ENCODE measurements at regions not wholly inside any gene's neighbourhood (a gene's known extent, or its start where the extent isn't known, plus 50 kb on each side); places are given as distances from the start of the nearest gene placed in this dataset.

- H3K9me3 Mint-ChIP-seq = no peaks in the 10 kb centered on the region
- no peak overlapping the region for H3K27ac Mint-ChIP-seq
- H3K27me3 Mint-ChIP-seq (ENCODE audit: low read depth) = no peaks in the 10 kb centered on the region
- no peaks in the 10 kb centered on the region for H3K36me3 Mint-ChIP-seq (ENCODE audit: low read depth)
- no peak overlapping the region for H3K4me3 Mint-ChIP-seq
- H3K4me1 Mint-ChIP-seq (ENCODE audit: low read depth) = peaks cover 2% of the 10 kb centered on the region
Measured at GRCh38 chr2:3125761-3126130, 251.9 kb downstream of the EIPR1 start.

GRCh38 chr2:3125001-3125760, 252.4 kb downstream of the EIPR1 start:
- Mint-ChIP-seq H3K27ac (no peak overlapping the region), H3K27me3 (ENCODE audit: low read depth) (no peaks in the 10 kb centered on the region), H3K9me3 (no peaks in the 10 kb centered on the region), H3K4me1 (ENCODE audit: low read depth) (peaks cover 2% of the 10 kb centered on the region), H3K36me3 (ENCODE audit: low read depth) (no peaks in the 10 kb centered on the region), H3K4me3 (no peak overlapping the region)

GRCh38 chr2:3122525-3122924, 255.1 kb downstream of the EIPR1 start:
- H3K9me3 Mint-ChIP-seq = no peaks in the 10 kb centered on the region
- no peak overlapping the region for H3K27ac Mint-ChIP-seq
- no peaks in the 10 kb centered on the region for H3K27me3 Mint-ChIP-seq (ENCODE audit: low read depth)
- no peaks in the 10 kb centered on the region for H3K36me3 Mint-ChIP-seq (ENCODE audit: low read depth)
- H3K4me3 Mint-ChIP-seq = no peak overlapping the region
- H3K4me1 Mint-ChIP-seq (ENCODE audit: low read depth) = peaks cover 2% of the 10 kb centered on the region

GRCh38 chr2:3121601-3122000, 256.0 kb downstream of the EIPR1 start:
- no peaks in the 10 kb centered on the region for H3K9me3 Mint-ChIP-seq
- H3K27me3 Mint-ChIP-seq (ENCODE audit: low read depth) = no peaks in the 10 kb centered on the region
- H3K36me3 Mint-ChIP-seq (ENCODE audit: low read depth) = no peaks in the 10 kb centered on the region
- no peak overlapping the region for H3K4me3 Mint-ChIP-seq
- no peaks in the 10 kb centered on the region for H3K4me1 Mint-ChIP-seq (ENCODE audit: low read depth)
- H3K27ac Mint-ChIP-seq = no peak overlapping the region

- Mint-ChIP-seq H3K27ac (no peak overlapping the region), H3K27me3 (ENCODE audit: low read depth) (no peaks in the 10 kb centered on the region), H3K36me3 (ENCODE audit: low read depth) (no peaks in the 10 kb centered on the region), H3K9me3 (no peaks in the 10 kb centered on the region), H3K4me1 (ENCODE audit: low read depth) (no peaks in the 10 kb centered on the region), H3K4me3 (no peak overlapping the region)
Measured at GRCh38 chr2:3117650-3118216, 259.9 kb downstream of the EIPR1 start.

- H3K27me3 Mint-ChIP-seq (ENCODE audit: low read depth) = no peaks in the 10 kb centered on the region
- H3K27ac Mint-ChIP-seq = no peak overlapping the region
- H3K36me3 Mint-ChIP-seq (ENCODE audit: low read depth) = no peaks in the 10 kb centered on the region
- H3K9me3 Mint-ChIP-seq = no peaks in the 10 kb centered on the region
- H3K4me3 Mint-ChIP-seq = no peak overlapping the region
- no peaks in the 10 kb centered on the region for H3K4me1 Mint-ChIP-seq (ENCODE audit: low read depth)
Measured at GRCh38 chr2:3116371-3116770, 261.2 kb downstream of the EIPR1 start.

GRCh38 chr2:3115301-3116042, 262.1 kb downstream of the EIPR1 start:
- H3K4me1 Mint-ChIP-seq (ENCODE audit: low read depth) = no peaks in the 10 kb centered on the region
- peaks cover 7% of the 10 kb centered on the region for H3K9me3 Mint-ChIP-seq
- H3K27ac Mint-ChIP-seq = no peak overlapping the region
- no peak overlapping the region for H3K4me3 Mint-ChIP-seq
- no peaks in the 10 kb centered on the region for H3K36me3 Mint-ChIP-seq (ENCODE audit: low read depth)
- no peaks in the 10 kb centered on the region for H3K27me3 Mint-ChIP-seq (ENCODE audit: low read depth)

GRCh38 chr2:3114406-3115185, 263.0 kb downstream of the EIPR1 start:
- Mint-ChIP-seq H3K4me3 (no peak overlapping the region), H3K4me1 (ENCODE audit: low read depth) (no peaks in the 10 kb centered on the region), H3K9me3 (peaks cover 12% of the 10 kb centered on the region), H3K27me3 (ENCODE audit: low read depth) (no peaks in the 10 kb centered on the region), H3K27ac (no peak overlapping the region), H3K36me3 (ENCODE audit: low read depth) (no peaks in the 10 kb centered on the region)

GRCh38 chr2:3113769-3114168, 263.8 kb downstream of the EIPR1 start:
- Mint-ChIP-seq H3K4me3 (no peak overlapping the region), H3K9me3 (peaks cover 12% of the 10 kb centered on the region), H3K36me3 (ENCODE audit: low read depth) (no peaks in the 10 kb centered on the region), H3K27me3 (ENCODE audit: low read depth) (no peaks in the 10 kb centered on the region), H3K4me1 (ENCODE audit: low read depth) (no peaks in the 10 kb centered on the region), H3K27ac (no peak overlapping the region)

- Mint-ChIP-seq H3K27me3 (ENCODE audit: low read depth) (no peaks in the 10 kb centered on the region), H3K36me3 (ENCODE audit: low read depth) (no peaks in the 10 kb centered on the region), H3K4me3 (no peak overlapping the region), H3K27ac (no peak overlapping the region), H3K4me1 (ENCODE audit: low read depth) (no peaks in the 10 kb centered on the region), H3K9me3 (peaks cover 12% of the 10 kb centered on the region)
Measured at GRCh38 chr2:3113122-3113521, 264.5 kb downstream of the EIPR1 start.

GRCh38 chr2:3112553-3112952, 265.1 kb downstream of the EIPR1 start:
- Mint-ChIP-seq H3K9me3 (peaks cover 12% of the 10 kb centered on the region), H3K36me3 (ENCODE audit: low read depth) (no peaks in the 10 kb centered on the region), H3K27ac (no peak overlapping the region), H3K4me1 (ENCODE audit: low read depth) (no peaks in the 10 kb centered on the region), H3K27me3 (ENCODE audit: low read depth) (no peaks in the 10 kb centered on the region), H3K4me3 (no peak overlapping the region)

GRCh38 chr2:3112131-3112530, 265.5 kb downstream of the EIPR1 start:
- Mint-ChIP-seq H3K27ac (no peak overlapping the region), H3K4me3 (no peak overlapping the region), H3K27me3 (ENCODE audit: low read depth) (no peaks in the 10 kb centered on the region), H3K4me1 (ENCODE audit: low read depth) (no peaks in the 10 kb centered on the region), H3K9me3 (peaks cover 12% of the 10 kb centered on the region), H3K36me3 (ENCODE audit: low read depth) (no peaks in the 10 kb centered on the region)

GRCh38 chr2:3110994-3111666, 266.5 kb downstream of the EIPR1 start:
- Mint-ChIP-seq H3K9me3 (peaks cover 12% of the 10 kb centered on the region), H3K4me3 (no peak overlapping the region), H3K27ac (no peak overlapping the region), H3K27me3 (ENCODE audit: low read depth) (no peaks in the 10 kb centered on the region), H3K36me3 (ENCODE audit: low read depth) (no peaks in the 10 kb centered on the region), H3K4me1 (ENCODE audit: low read depth) (no peaks in the 10 kb centered on the region)

- Mint-ChIP-seq H3K36me3 (ENCODE audit: low read depth) (no peaks in the 10 kb centered on the region), H3K9me3 (peaks cover 12% of the 10 kb centered on the region), H3K4me3 (no peak overlapping the region), H3K4me1 (ENCODE audit: low read depth) (no peaks in the 10 kb centered on the region), H3K27me3 (ENCODE audit: low read depth) (no peaks in the 10 kb centered on the region), H3K27ac (no peak overlapping the region)
Measured at GRCh38 chr2:3110555-3110954, 267.1 kb downstream of the EIPR1 start.

Measured in T-helper 1 cell treated with Interleukin-12 subunit alpha and Interleukin-12 subunit beta and Interleukin-4 antibody, amounts not matched to agents 30 μg/mL and 1 μg/mL, for 36 hours (primary cell).